Heart right ventricle (tissue), 16 donors: ENCODE measurements at regions not wholly inside any gene's neighbourhood (a gene's known extent, or its start where the extent isn't known, plus 50 kb on each side); places are given as distances from the start of the nearest gene placed in this dataset.

ENCODE experiments used
- ATAC-seq, 8 donors: fragments of 200-7000 bp; cut with Tn5 transposase; one replicate each; pipeline ENCODE4 v1.9.1; 2020; ENCODE audit warnings: mild to moderate bottlenecking in 8 of 8, moderate library complexity in 8 of 8, moderate number of reproducible peaks in 1 of 8
- DNase-seq, 2 donors: peaks; one replicate each; pipeline ENCODE4 v3.0.0-alpha.2; 2020
- H3K27ac ChIP-seq, 10 donors: fragments of 200-600 bp; sonication (generic) in 2 of 10; one replicate each; pipeline versions ENCODE4 v1.5.0 to v1.8.0; 2020 to 2022; ENCODE audit warnings: mild to moderate bottlenecking in 3 of 10
- H3K27me3 ChIP-seq, 7 donors: fragments of 200-600 bp; one replicate each; pipeline ENCODE4 v1.8.0; 2021 to 2022; ENCODE audit warnings: mild to moderate bottlenecking in 2 of 7
- H3K36me3 ChIP-seq, 9 donors: fragments of 200-600 bp; sonication (generic) in 1 of 9; one replicate each; pipeline versions ENCODE4 v1.5.0 to v1.8.0; 2020 to 2022; ENCODE audit warnings: mild to moderate bottlenecking in 2 of 9
- H3K4me1 ChIP-seq, 9 donors: fragments of 200-600 bp; sonication (generic) in 1 of 9; one replicate each; pipeline versions ENCODE4 v1.5.0 to v1.8.0; 2020 to 2022; ENCODE audit warnings: mild to moderate bottlenecking in 4 of 9
- H3K4me3 ChIP-seq, 10 donors: fragments of 200-600 bp; sonication (generic) in 2 of 10; one replicate each; pipeline versions ENCODE4 v1.5.0 to v1.8.0; 2020 to 2022; ENCODE audit warnings: mild to moderate bottlenecking in 7 of 10, moderate library complexity in 2 of 10
- H3K9me3 ChIP-seq, 11 donors: fragments of 200-600 bp in 10 of 11; sonication (generic) in 2 of 11; one replicate each; pipeline versions ENCODE4 v1.5.0 to v1.8.0; 2013 to 2022; ENCODE audit warnings: mild to moderate bottlenecking in 2 of 11, control low read depth in 1 of 11, moderate library complexity in 1 of 11
- WGBS, 2 donors: extraction: QIAGEN DNeasy Blood & Tissue Kit; methylation state at CpG; one replicate each; pipeline ENCODE4 v1.1.7; 2013; ENCODE audit warnings: inconsistent platforms in 1 of 2; 5-methylcytosine and 5-hydroxymethylcytosine counted together
- intact Hi-C, 10 donors: fragments of 100-400 bp; cut with DNase I; formaldehyde crosslinking; loops; one replicate each; pipeline versions ENCODE4 v1.11.1 to v1.14.2; 2022
- TF ChIP-seq, protein P1 (sequence below), 9 donors: fragments of 200-600 bp; sonication (generic) in 2 of 9; IDR thresholded peaks; one replicate each; pipeline versions ENCODE4 v1.5.0 to v1.8.0; 2021 to 2022; ENCODE audit warnings: antibody characterized with exemption in 9 of 9, mild to moderate bottlenecking in 5 of 9, moderate library complexity in 1 of 9
- donor health status: Arrhythmogenic right ventricular cardiomyopathy.
- donor health status: ischemic (EF 13 %, LVEDD 7.1; RV severe dilation, severe dysfunction).
- donor health status: healthy with polysubstance abuse.
- donor health status: DM: no; HTN: yes; CAD: no.
- donor health status: DM: no; HTN: no; CAD: no.
- donor health status: ischemic (EF 25% LVEDD 6.9; RV normal size, moderate dysfunction).
- donor health status: ischemic (EF 25% LVEDD 5.7; RV mildly dilated, moderate dysfunction).
- donor health status: healthy.
- donor health status: DM: yes; HTN: yes; CAD: no.
- donor health status: Ischemic cardiomyopathy.
- donor health status: ischemic (EF 35%, LVEDD 5.7; RV mildly dilated, moderate dysfunction).
- donor health status: nonischemic (EF 11% LVEDD 7.7; RV severe dilation, severe dysfunction).
- donor health status: DM: yes; HTN: yes; CAD: no.
- donor health status: PGD.
- donor health status: ischemic (EF 29% LVEDD 5.4; RV normal size, mild dysfunction).
- donor health status: nonischemic (EF 23%, LVEDD 6.1; RV moderate dilation, normal function).

DNA sequence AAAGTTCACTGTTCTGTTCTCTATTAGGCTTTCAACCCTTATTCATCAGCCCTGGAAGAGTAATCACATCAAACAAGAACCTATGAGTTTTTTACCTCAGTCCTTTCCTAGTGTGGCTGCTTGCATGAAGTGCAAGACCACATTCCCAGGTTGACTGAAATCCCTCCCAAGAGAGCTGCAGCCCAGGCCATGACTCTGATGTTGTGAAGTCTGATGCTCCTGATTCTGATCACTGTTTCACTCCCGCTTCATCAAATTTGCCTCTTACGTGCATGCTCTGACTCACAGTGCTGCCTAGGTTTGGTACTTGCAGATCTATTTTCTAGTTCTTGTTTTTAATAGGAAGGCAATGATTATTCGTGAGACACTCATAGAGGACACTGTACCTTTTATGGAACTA lies 58.2 kb upstream of the DSEL start:
- DNase-seq (no peak), ATAC-seq (no peak)
- no peaks in the 10 kb centered on the region for H3K36me3 ChIP-seq
- H3K27me3 ChIP-seq: no peaks in the 10 kb centered on the region
- no peaks in the 10 kb centered on the region for H3K9me3 ChIP-seq
- intact Hi-C loops: no loop called here
- H3K4me1 ChIP-seq: no peaks in the 10 kb centered on the region
- 89 to 91% methylated on average over 3 of the region's 3 CpGs for WGBS, 2 donors
- TF ChIP-seq, protein P1, sequence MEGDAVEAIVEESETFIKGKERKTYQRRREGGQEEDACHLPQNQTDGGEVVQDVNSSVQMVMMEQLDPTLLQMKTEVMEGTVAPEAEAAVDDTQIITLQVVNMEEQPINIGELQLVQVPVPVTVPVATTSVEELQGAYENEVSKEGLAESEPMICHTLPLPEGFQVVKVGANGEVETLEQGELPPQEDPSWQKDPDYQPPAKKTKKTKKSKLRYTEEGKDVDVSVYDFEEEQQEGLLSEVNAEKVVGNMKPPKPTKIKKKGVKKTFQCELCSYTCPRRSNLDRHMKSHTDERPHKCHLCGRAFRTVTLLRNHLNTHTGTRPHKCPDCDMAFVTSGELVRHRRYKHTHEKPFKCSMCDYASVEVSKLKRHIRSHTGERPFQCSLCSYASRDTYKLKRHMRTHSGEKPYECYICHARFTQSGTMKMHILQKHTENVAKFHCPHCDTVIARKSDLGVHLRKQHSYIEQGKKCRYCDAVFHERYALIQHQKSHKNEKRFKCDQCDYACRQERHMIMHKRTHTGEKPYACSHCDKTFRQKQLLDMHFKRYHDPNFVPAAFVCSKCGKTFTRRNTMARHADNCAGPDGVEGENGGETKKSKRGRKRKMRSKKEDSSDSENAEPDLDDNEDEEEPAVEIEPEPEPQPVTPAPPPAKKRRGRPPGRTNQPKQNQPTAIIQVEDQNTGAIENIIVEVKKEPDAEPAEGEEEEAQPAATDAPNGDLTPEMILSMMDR (IDR thresholded peaks at IDR 0.05): no peak
- no peak overlapping the region for H3K27ac ChIP-seq
- no peak overlapping the region for H3K4me3 ChIP-seq

DNA sequence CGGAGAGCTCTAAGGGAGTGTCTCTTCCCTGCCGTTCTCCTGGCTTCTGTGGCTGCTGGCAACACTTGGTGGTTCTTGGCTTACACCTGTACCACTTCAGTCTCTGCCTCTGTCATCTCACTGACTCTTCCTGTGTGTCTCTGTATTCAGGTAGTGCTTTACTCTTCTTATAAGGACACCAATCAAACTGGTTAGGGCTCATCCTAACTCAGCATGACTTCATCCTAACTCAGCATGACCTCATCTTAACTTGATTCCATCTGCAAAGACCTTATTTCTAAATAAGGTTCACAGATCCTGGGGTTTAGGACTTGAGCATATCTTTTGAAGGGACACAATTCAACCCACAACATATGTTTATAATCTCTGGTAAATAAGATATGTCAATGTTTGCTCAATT lies 51.6 kb upstream of the DSEL start:
- Histone ChIP-seq H3K9me3 (no peaks in the 10 kb centered on the region), H3K27me3 (no peaks in the 10 kb centered on the region), H3K27ac (no peak overlapping the region), H3K36me3 (no peaks in the 10 kb centered on the region), H3K4me1 (no peaks in the 10 kb centered on the region), H3K4me3 (no peak overlapping the region)
- WGBS, 2 donors: 71 to 81% methylated on average over 2 of the region's 2 CpGs
- intact Hi-C loops: no loop called here
- no peak for DNase-seq
- ATAC-seq: no peak
- TF ChIP-seq, protein P1 (IDR thresholded peaks at IDR 0.05): no peak
